K562 (cell line): ENCODE measurements at regions not wholly inside any gene's neighbourhood (a gene's known extent, or its start where the extent isn't known, plus 50 kb on each side); places are given as distances from the start of the nearest gene placed in this dataset.

Experiments
- BACH1 ChIP-seq: fragments of 200-800 bp; sonication (Bioruptor generic); IDR thresholded peaks from 2 replicates; pipeline ENCODE4 v1.6.1; 2016; ENCODE audit warnings: missing genetic modification characterization, missing compliant biosample characterization
- BHLHE40 ChIP-seq: IDR thresholded peaks from 2 replicates; pipeline ENCODE4 v1.6.1; 2011; ENCODE audit warnings: low read length, improper control_type of control experiment
- EZH2 ChIP-seq: IDR thresholded peaks from 2 replicates; pipeline ENCODE4 v1.6.1; 2012; ENCODE audit warnings: low read depth, mild to moderate bottlenecking, inconsistent platforms, low read length, borderline replicate concordance
- FOXP1 ChIP-seq: sonication (generic); formaldehyde crosslinking; IDR thresholded peaks from 2 replicates; pipeline ENCODE4 v1.8.0; 2022; ENCODE audit warnings: mild to moderate bottlenecking, missing genetic modification reagents
- NFIC ChIP-seq: fragments of 450-650 bp; IDR thresholded peaks from 2 replicates; pipeline ENCODE4 v1.6.1; 2017; ENCODE audit warnings: mild to moderate bottlenecking, inconsistent platforms
- RAD21 ChIP-seq, 2 experiments: fragments of 250-450 bp in 1 of 2; fragments of 450-650 bp in 1 of 2; sonication (Bioruptor Pico) in 1 of 2; formaldehyde crosslinking in 1 of 2; IDR thresholded peaks in 1 of 2; conservative IDR thresholded peaks in 1 of 2; 2 replicates each; pipeline versions ENCODE4 v1.4.0 to v1.8.0; 2020 to 2022; ENCODE audit warnings: mild to moderate bottlenecking in 2 of 2, moderate library complexity in 1 of 2
- TEAD4 ChIP-seq, 2 experiments: sonication (generic) in 1 of 2; formaldehyde crosslinking in 1 of 2; IDR thresholded peaks; 2 replicates each; pipeline versions ENCODE4 v1.6.1 to v1.8.0; 2012 to 2022; ENCODE audit warnings: borderline replicate concordance in 1 of 2, inconsistent platforms in 1 of 2, low read length in 1 of 2, mild to moderate bottlenecking in 1 of 2, missing genetic modification reagents in 1 of 2
- ZC3H11A ChIP-seq: IDR thresholded peaks from 2 replicates; pipeline ENCODE4 v1.6.1; 2012; ENCODE audit warnings: low read depth, low read length, improper control_type of control experiment
- ZNF232 ChIP-seq: sonication (generic); formaldehyde crosslinking; IDR thresholded peaks from 2 replicates; pipeline ENCODE4 v1.8.0; 2022; ENCODE audit warnings: mild to moderate bottlenecking, missing genetic modification reagents
- TF ChIP-seq, protein P1 (sequence below): IDR thresholded peaks from 2 replicates; pipeline ENCODE4 v1.6.1; 2012; ENCODE audit warnings: low read depth, low read length, improper control_type of control experiment, borderline replicate concordance

DNA sequence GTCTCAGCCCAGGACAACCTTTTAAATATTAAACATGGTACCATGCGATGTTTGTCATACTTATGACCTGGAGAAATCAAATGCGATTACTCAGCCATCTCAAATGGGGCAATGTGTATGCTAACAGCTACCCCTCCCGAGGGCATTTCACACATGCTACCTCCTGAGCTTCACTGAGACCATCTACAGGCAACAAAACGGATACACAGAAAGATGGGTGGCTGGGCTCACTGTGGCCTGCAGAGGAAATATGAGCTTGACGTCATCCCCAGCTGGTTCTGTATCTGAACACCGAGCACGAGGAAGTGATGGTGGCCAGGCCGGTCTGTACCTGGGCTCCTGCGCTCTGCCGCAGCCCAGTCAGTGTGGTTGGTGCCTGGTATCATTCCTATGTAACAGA is 374.3 kb downstream of the RPS24 start:
- TF ChIP-seq TEAD4 (IDR thresholded peaks at IDR 0.05; ENCODE audit: low read length) (no peak), TEAD4 (CRISPR knock-in tag; IDR thresholded peaks at IDR 0.05; ENCODE audit: borderline replicate concordance) (no peak), BACH1 (no peak), BHLHE40 (no peak), ZC3H11A (no peak), EZH2 (no peak), FOXP1 (CRISPR knock-in tag) (no peak), NFIC (no peak), RAD21 (CRISPR knock-in tag; conservative IDR thresholded peaks at IDR 0.05 in 1 of 2, IDR thresholded peaks at IDR 0.05 in 1 of 2) (no peak), ZNF232 (CRISPR knock-in tag) (no peak)
- TF ChIP-seq, protein P1, sequence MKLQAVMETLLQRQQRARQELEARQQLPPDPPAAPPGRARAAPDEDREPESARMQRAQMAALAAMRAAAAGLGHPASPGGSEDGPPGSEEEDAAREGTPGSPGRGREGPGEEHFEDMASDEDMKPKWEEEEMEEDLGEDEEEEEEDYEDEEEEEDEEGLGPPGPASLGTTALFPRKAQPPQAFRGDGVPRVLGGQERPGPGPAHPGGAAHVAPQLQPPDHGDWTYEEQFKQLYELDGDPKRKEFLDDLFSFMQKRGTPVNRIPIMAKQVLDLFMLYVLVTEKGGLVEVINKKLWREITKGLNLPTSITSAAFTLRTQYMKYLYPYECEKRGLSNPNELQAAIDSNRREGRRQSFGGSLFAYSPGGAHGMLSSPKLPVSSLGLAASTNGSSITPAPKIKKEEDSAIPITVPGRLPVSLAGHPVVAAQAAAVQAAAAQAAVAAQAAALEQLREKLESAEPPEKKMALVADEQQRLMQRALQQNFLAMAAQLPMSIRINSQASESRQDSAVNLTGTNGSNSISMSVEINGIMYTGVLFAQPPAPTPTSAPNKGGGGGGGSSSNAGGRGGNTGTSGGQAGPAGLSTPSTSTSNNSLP: no peak
